ENCODE measurements at regions not wholly inside any gene's neighbourhood (a gene's known extent, or its start where the extent isn't known, plus 50 kb on each side); places are given as distances from the start of the nearest gene placed in this dataset.

- TF ChIP-seq CTCF (IDR thresholded peaks at IDR 0.05) (no peak), POLR2A (IDR thresholded peaks at IDR 0.05) (no peak)
Observed at GRCh38 chr3:33920511-33920910, 122.1 kb downstream of the PDCD6IP start.

Data from esophagus squamous epithelium (tissue), 4 donors.